ENCODE measurements at regions not wholly inside any gene's neighbourhood (a gene's known extent, or its start where the extent isn't known, plus 50 kb on each side); places are given as distances from the start of the nearest gene placed in this dataset.

DNA sequence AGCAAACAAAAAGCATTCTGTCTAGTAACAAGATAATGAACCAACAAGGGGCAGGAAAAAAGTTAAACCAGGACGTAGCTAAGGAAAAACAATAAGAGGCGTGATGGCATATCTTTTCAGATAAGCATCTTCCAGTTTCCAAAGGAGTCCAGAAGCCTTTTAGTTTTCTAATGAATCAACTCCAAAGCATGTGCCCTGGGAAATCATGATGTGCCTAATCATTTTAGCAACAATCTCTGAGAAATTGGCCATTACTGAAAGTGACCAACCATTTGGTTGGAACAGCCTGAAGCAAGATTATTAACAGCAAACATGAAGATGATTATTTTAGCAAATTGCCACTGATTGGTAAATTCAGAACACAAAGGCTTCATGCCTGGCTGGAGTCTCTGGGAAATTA, 440.9 kb upstream of the MAF start:
- DNase-seq (ENCODE audit: low spot score): no peak

GRCh38 chr16:80040814-80041213, 440.3 kb upstream of the MAF start:
- no peak for DNase-seq (ENCODE audit: low spot score)

DNA sequence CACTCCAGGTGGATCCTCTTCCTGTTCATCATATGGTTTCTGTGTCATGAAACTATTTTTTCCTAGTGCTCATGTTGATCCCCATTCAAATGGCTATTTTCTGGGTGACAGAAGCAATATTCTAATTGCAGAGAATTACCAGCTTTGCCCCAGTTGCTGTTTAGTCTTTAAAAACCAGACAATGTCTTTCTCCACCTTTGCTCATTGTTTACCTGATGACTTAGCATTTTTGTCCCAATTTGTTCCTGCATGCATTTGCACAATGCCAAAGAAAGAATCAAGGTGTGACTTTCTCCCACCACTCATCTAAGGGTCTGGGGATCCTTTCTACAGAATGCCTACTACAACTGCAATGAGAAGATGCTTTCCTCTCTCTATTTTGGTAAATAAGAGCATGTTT, 439.9 kb upstream of the MAF start:
- no peak for DNase-seq (ENCODE audit: low spot score)

GRCh38 chr16:80039777-80040176, 439.2 kb upstream of the MAF start:
- no peak for DNase-seq (ENCODE audit: low spot score)

GRCh38 chr16:80038566-80038965, 438.0 kb upstream of the MAF start:
- no peak for DNase-seq (ENCODE audit: low spot score)

- DNase-seq (ENCODE audit: low spot score): no peak
These were observed 434.6 kb upstream of the MAF start for GRCh38 chr16:80034948-80035663.

- DNase-seq (ENCODE audit: low spot score): no peak
These were observed 433.9 kb upstream of the MAF start for GRCh38 chr16:80034469-80034826.

DNA sequence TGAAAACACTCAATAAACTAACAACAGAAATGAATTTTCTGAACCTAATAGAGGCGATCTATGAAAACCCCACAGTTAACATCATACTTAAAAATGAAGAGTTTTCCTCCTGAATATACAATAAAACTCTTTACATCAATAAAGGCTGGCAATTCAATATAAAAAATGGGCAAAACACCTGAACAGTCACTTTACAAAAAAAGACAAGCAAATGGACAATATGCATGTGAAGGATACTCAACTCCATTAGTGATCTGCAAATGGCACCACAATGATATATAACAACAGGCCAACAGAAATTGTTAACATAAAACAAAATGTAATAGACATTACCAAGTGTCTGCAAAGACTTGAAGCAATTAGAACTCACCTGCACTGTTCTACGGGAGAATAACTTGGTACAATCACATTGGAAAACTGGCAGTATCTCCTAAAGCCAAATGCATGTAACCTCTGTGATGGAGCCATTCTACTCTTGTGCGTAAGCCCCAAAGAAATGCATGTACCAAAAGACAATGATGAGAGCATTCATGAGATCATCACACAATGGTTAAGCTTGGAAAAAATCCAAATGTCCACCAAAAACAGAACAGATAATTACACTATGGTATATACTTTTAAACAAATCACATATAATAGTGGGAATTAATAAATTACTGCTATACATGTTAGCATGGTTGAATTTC, 433.4 kb upstream of the MAF start:
- no peak for DNase-seq (ENCODE audit: low spot score)

- no peak for DNase-seq (ENCODE audit: low spot score)
These were observed 429.4 kb upstream of the MAF start for GRCh38 chr16:80029761-80030481.

DNA sequence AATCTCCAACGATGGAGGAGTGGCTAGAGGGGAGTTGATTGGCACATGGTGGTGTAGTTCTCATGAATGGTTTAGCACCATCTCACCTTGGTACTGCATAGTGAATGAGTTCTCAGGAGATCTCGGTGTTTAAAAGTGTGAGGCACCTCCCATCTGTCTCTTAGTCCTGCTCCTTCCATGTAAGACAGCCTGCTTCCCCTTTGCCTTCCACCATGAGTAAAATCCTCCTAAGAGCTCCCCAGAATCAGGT, 428.8 kb upstream of the MAF start:
- no peak for DNase-seq (ENCODE audit: low spot score)

DNA sequence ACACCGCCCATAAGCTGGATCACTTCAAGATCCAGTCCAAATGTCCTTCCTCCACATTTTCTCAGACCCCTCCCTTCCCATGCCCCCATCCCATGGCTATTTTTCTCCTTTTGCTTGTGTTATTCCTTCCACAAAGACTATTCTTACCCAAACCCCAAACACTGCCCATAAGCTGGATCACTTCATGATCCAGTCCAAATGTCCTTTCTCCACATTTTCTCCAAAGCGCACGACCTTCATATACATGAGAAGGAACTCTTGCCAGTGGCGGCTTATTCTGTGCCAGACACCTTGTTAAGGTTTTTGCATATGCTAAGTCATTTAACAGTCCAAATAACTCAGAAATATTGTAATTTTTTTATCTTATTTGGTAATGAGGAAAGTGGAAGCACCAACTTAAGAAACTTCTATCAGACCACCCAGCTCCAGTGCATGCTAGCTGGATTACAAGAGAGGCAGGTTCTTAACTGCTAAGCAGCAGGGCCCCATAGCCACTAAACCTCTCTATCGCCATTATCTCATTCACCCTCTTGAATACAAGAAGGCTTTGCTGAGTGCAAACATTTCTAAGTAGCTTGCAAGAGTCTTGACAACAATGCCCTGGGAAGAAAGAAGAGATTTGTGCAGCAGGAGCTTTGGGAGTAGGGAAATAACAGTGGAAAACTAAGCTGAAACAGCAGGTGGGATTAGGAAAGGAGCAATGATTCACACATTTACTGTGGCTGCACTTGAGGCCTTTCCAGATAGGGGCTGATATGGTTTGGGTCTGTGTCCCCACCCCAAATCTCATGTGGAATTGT, 428.2 kb upstream of the MAF start:
- DNase-seq (ENCODE audit: low spot score): no peak

GRCh38 chr16:80027007-80027965, 426.7 kb upstream of the MAF start:
- no peak for DNase-seq (ENCODE audit: low spot score)

- DNase-seq (ENCODE audit: low spot score): no peak
These were observed 424.7 kb upstream of the MAF start for GRCh38 chr16:80025236-80025635.

- no peak for DNase-seq (ENCODE audit: low spot score)
These were observed 423.9 kb upstream of the MAF start for GRCh38 chr16:80024443-80024842.

GRCh38 chr16:80023865-80024264, 423.3 kb upstream of the MAF start:
- no peak for DNase-seq (ENCODE audit: low spot score)

DNA sequence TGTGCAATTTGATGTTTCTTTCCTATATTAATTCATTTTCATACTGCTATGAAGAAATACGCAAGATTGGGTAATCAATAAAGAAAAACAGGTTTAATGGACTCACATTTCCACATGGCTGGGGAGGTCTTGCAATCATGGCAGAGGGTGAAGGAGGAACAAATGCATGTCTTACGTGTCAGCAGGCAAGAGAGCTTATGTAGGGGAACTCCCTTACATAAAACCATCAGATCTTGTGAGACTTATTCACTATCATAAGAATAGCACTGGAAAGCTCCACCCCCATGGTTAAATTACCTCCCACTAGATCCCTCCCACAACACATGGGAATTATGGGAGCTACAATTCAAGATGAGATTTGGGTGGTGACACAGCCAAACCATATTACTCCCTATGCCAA, 418.9 kb upstream of the MAF start:
- no peak for DNase-seq (ENCODE audit: low spot score)

- DNase-seq (ENCODE audit: low spot score): no peak
These were observed 417.9 kb upstream of the MAF start for GRCh38 chr16:80018466-80018865.

DNA sequence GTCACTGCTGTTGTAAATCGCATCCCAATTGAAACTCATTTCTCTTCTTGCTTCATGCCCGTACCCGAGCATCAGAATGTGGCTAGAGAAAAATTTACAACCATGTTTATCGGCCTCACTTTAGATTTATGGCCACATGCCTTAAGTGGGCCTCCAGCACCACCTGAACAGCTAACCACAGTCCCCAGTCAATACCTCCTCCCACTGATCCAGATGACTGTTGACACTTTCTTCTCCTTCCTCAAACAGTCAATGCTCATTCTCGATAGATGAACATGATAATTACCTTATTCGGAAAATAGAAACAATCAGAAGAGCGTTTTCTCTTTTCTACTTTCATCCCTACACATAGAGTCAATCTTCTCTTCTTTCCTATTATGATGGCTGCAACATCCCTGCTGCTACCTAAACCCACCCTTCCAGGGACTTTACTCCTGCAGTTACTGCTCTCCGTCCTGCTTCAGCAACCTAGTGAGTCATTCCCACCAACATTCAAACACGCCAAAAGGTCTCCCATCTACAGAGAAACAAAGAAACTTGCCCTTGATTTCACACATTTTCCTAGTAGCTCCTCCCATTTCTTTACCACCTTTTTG, 416.3 kb upstream of the MAF start:
- DNase-seq (ENCODE audit: low spot score): no peak

GRCh38 chr16:80015566-80015965, 415.0 kb upstream of the MAF start:
- DNase-seq (ENCODE audit: low spot score): no peak

DNA sequence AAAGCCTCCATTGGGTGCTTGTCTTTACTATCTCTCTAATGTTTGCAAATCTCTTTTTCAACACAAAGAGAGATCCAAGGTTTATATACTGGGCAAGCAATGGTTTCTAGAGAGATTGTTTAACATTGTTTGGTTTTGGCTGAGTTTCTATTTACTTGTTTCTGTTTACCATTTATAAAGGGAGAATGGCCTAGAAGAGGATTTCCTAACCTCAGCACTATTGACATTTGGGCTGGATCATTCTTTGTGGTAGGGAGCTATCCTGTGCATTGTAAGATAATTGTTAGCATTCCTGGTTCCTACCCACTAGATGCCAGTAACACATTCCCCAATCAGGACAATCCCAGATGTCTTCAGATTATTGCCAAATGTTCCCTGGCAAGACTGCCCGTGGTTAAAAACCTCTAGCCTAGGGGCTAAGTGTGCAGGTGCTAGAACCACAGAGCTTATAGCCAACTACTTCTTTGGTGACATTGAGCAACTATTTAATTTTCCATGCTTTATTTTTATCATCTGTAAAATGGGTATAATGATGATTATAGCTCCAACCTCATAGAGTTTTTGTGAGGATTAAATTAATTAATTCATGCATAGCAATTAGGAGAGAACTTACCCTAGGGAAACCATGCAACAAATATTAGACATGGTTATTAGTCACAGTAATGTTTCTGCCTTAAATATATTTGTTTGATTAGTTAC, 413.9 kb upstream of the MAF start:
- no peak for DNase-seq (ENCODE audit: low spot score)

- no peak for DNase-seq (ENCODE audit: low spot score)
These were observed 412.0 kb upstream of the MAF start for GRCh38 chr16:80012586-80012985.

All from hematopoietic multipotent progenitor cell treated with erythropoietin and hydrocortisone succinate and interleukin-3 and kit ligand, for 15 days (in vitro differentiated cells).